A673 (cell line): ENCODE measurements at regions not wholly inside any gene's neighbourhood (a gene's known extent, or its start where the extent isn't known, plus 50 kb on each side); places are given as distances from the start of the nearest gene placed in this dataset.

Experiments used
- EZH2 ChIP-seq: fragments of 200-600 bp; sonication (generic); IDR thresholded peaks from 2 replicates; pipeline ENCODE4 v1.6.1; 2017; ENCODE audit warnings: borderline replicate concordance, low read depth, mild to moderate bottlenecking, mixed read lengths, antibody characterized with exemption, low read length; ENCODE audit not compliant: poor library complexity, severe bottlenecking
- TF ChIP-seq, protein P1 (sequence below): fragments of 300-800, 200-600 bp; sonication (generic); conservative IDR thresholded peaks from 2 replicates; pipeline ENCODE4 v1.5.1; 2017; ENCODE audit warnings: low read depth, mild to moderate bottlenecking, antibody characterized with exemption, low read length, moderate library complexity, mixed read lengths

DNA sequence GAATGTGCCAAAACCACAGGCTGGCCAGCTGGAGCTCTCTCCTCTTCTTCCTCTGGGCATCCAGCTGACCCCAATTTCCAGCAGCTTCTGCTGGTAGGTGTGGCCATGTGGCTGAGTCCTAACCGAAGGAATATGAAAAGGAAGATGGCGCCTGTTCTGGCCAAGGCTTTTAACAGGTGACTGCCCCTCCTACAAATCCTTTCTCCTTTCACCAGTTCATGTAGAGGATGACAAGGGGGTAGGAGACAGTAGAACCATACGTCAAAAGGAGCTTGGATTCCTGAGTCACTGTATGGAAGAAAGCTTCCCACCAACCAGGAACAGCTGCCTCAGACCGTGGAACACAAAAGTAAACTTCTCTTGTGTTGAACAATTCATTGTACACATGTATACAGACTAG lies 316.7 kb upstream of the IGF1R start:
- TF ChIP-seq, protein P1, sequence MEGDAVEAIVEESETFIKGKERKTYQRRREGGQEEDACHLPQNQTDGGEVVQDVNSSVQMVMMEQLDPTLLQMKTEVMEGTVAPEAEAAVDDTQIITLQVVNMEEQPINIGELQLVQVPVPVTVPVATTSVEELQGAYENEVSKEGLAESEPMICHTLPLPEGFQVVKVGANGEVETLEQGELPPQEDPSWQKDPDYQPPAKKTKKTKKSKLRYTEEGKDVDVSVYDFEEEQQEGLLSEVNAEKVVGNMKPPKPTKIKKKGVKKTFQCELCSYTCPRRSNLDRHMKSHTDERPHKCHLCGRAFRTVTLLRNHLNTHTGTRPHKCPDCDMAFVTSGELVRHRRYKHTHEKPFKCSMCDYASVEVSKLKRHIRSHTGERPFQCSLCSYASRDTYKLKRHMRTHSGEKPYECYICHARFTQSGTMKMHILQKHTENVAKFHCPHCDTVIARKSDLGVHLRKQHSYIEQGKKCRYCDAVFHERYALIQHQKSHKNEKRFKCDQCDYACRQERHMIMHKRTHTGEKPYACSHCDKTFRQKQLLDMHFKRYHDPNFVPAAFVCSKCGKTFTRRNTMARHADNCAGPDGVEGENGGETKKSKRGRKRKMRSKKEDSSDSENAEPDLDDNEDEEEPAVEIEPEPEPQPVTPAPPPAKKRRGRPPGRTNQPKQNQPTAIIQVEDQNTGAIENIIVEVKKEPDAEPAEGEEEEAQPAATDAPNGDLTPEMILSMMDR, result no peak
- no peak for TF ChIP-seq EZH2
